ENCODE measurements at regions not wholly inside any gene's neighbourhood (a gene's known extent, or its start where the extent isn't known, plus 50 kb on each side); places are given as distances from the start of the nearest gene placed in this dataset.

GRCh38 chr18:11288401-11288800 lies 139.0 kb upstream of the PIEZO2 start:
- intact Hi-C loops (cut with micrococcal nuclease), result no loop called here
- DNase-seq (ENCODE audit: unreplicated experiment), result no peak
- ChIA-PET POLR2A (no interaction called here), CTCF (no interaction called here)
- Mint-ChIP-seq H3K4me3 (ENCODE audit: unreplicated experiment) (no peak overlapping the region), H3K27me3 (ENCODE audit: insufficient read depth, unreplicated experiment) (peaks cover 20% of the 10 kb centered on the region), H3K27ac (ENCODE audit: low read depth, unreplicated experiment) (no peak overlapping the region), H3K9me3 (ENCODE audit: unreplicated experiment) (no peaks in the 10 kb centered on the region), H3K4me1 (ENCODE audit: insufficient read depth, unreplicated experiment) (no peaks in the 10 kb centered on the region), H3K36me3 (ENCODE audit: insufficient read depth, unreplicated experiment) (no peaks in the 10 kb centered on the region)
- no TSS peak for BruUV-seq (replicated peaks)
- TF ChIP-seq CTCF (IDR thresholded peaks at IDR 0.05; ENCODE audit: unreplicated experiment), result no peak

GRCh38 chr18:11286431-11286830 lies 137.1 kb upstream of the PIEZO2 start:
- Mint-ChIP-seq H3K36me3 (ENCODE audit: insufficient read depth, unreplicated experiment) (no peaks in the 10 kb centered on the region), H3K27ac (ENCODE audit: low read depth, unreplicated experiment) (no peak overlapping the region), H3K4me1 (ENCODE audit: insufficient read depth, unreplicated experiment) (no peaks in the 10 kb centered on the region), H3K27me3 (ENCODE audit: insufficient read depth, unreplicated experiment) (peaks cover 11% of the 10 kb centered on the region), H3K9me3 (ENCODE audit: unreplicated experiment) (no peaks in the 10 kb centered on the region), H3K4me3 (ENCODE audit: unreplicated experiment) (no peak overlapping the region)
- TF ChIP-seq CTCF (IDR thresholded peaks at IDR 0.05; ENCODE audit: unreplicated experiment), result no peak
- intact Hi-C loops (cut with micrococcal nuclease), result no loop called here
- ChIA-PET CTCF (interaction anchor here (0.6 to 1.0 kb wide), 3 partner anchors 12 to 242 kb away, joined by 3 read pairs; no protein-coding TSS in a partner anchor), POLR2A (no interaction called here)
- BruUV-seq (replicated peaks), result no TSS peak
- DNase-seq (ENCODE audit: unreplicated experiment), result no peak

- no peaks in the 10 kb centered on the region for H3K4me1 Mint-ChIP-seq (ENCODE audit: insufficient read depth, unreplicated experiment)
- CTCF ChIA-PET, result interaction anchor here (0.6 kb wide), 1 partner anchor 169 kb away, joined by 4 read pairs; no protein-coding TSS in a partner anchor
- POLR2A ChIA-PET, result no interaction called here
- TF ChIP-seq CTCF (IDR thresholded peaks at IDR 0.05; ENCODE audit: unreplicated experiment), result no peak
- no TSS peak for BruUV-seq (replicated peaks)
- H3K36me3 Mint-ChIP-seq (ENCODE audit: insufficient read depth, unreplicated experiment), result no peaks in the 10 kb centered on the region
- H3K9me3 Mint-ChIP-seq (ENCODE audit: unreplicated experiment), result peaks cover 3% of the 10 kb centered on the region
- H3K27me3 Mint-ChIP-seq (ENCODE audit: insufficient read depth, unreplicated experiment), result peaks cover 5% of the 10 kb centered on the region
- no peak for DNase-seq (ENCODE audit: unreplicated experiment)
- intact Hi-C loops (cut with micrococcal nuclease), result no loop called here
- no peak overlapping the region for H3K4me3 Mint-ChIP-seq (ENCODE audit: unreplicated experiment)
- H3K27ac Mint-ChIP-seq (ENCODE audit: low read depth, unreplicated experiment), result no peak overlapping the region
Measured at GRCh38 chr18:11284811-11285210, 135.4 kb upstream of the PIEZO2 start.

- CTCF ChIA-PET, result interaction anchor here (0.6 to 0.9 kb wide), 2 partner anchors 24 to 168 kb away, joined by 4 read pairs; no protein-coding TSS in a partner anchor
- POLR2A ChIA-PET, result interaction anchor here (0.7 kb wide), 1 partner anchor 119 kb away, joined by 3 read pairs; no protein-coding TSS in a partner anchor
- H3K4me3 Mint-ChIP-seq (ENCODE audit: unreplicated experiment), result no peak overlapping the region
- H3K4me1 Mint-ChIP-seq (ENCODE audit: insufficient read depth, unreplicated experiment), result no peaks in the 10 kb centered on the region
- peaks cover under 1% of the 10 kb centered on the region for H3K27me3 Mint-ChIP-seq (ENCODE audit: insufficient read depth, unreplicated experiment)
- H3K9me3 Mint-ChIP-seq (ENCODE audit: unreplicated experiment), result peaks cover 7% of the 10 kb centered on the region
- no peak for DNase-seq (ENCODE audit: unreplicated experiment)
- no peaks in the 10 kb centered on the region for H3K36me3 Mint-ChIP-seq (ENCODE audit: insufficient read depth, unreplicated experiment)
- TF ChIP-seq CTCF (IDR thresholded peaks at IDR 0.05; ENCODE audit: unreplicated experiment), result no peak
- no peak overlapping the region for H3K27ac Mint-ChIP-seq (ENCODE audit: low read depth, unreplicated experiment)
- intact Hi-C loops (cut with micrococcal nuclease), result no loop called here
- BruUV-seq (replicated peaks), result no TSS peak
Measured at GRCh38 chr18:11284349-11284748, 135.0 kb upstream of the PIEZO2 start.

Data from MCF 10A (cell line).